NCI-H1105 treated with DMSO at 0.1 percent for 48 hours (cell line): ENCODE measurements at regions not wholly inside any gene's neighbourhood (a gene's known extent, or its start where the extent isn't known, plus 50 kb on each side); places are given as distances from the start of the nearest gene placed in this dataset.
A peak's percentile ranks its signal among the peaks of the same experiment; 100 is the strongest.
"Not testable (repeated sequence)": the region's sequence is repeated elsewhere in the genome, so short reads cannot be mapped to it uniquely, and the experiment has no call there.

ENCODE experiments used
- DNase-seq: peaks from one replicate; lab custom pipeline; 2025; lab: John Stamatoyannopoulos, UW

DNA sequence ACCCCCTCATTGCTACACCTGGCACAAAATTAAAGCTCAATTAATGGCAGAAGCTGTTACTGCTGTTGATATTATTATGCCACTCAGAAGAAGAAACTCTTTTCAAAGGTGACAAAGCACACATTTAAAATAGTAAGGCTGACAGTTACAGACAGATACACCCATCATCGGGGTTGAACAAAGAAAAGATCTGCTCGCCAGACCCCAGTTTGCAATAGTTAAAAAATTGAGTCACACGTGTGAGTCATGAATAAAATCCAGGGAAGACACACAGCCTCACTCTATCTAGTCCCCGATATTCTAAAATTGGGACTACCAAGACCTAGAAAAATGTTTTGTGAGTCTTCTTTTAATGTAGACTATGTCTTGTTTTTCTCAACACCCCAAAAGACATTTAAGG, 330.0 kb upstream of the SOX9 start:
- DNase-seq = no peak

DNA sequence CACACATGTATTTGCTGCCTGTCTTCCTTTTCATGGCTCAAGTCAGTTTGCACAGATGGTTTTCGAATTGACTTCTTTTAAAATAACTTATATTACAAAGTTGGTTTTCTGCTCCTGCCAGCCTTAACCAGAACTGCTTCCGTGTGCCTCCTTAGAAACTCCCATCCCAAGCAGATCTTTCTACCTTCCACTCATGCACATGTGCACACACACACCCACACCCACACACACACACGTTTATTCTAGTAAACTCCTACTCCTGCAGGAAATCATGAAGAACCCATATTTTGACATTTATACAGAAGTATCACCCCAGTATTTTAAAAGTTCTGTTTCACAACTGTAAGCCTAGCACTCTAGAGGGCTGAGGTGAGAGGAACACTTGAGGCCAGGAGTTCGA, 329.5 kb upstream of the SOX9 start:
- DNase-seq = no peak

DNA sequence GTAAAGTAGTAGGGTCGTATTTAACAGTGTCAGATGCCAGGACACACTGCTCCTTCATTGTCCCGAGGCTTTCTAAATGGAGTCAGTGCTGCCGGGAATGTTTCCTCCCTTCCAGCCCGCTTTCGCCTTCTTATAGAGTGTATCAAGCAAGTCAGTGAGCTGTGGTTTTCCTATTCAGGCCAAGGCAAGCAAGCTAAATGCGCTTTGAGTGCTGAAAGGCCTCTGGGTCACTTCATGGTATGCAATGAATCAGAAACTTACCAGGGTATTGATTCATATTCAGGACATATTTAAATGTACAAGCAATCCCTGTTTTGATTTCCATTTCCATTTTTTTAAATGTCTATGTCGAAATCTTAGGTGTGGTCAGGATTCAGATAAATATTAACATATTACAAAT, 327.9 kb upstream of the SOX9 start:
- DNase-seq = no peak

DNA sequence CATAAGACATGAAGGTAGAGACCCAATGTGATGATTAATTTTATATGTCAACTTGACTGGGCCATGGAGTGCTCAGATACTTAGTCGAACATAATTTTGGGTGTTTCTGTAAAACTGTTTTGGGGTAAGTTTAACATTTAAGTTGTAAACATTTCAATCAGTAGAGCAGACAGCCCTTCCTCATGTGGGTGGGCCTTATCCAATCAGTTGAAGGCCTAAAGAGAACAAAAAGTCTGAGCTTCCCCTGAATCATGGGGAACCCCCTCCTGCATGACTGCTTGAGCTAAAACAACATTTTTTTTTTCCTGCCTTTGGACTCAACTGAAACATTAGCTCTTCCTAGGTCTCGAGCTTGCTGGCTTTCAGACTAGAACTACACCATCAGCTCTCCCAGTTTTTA, 327.3 kb upstream of the SOX9 start:
- no peak for DNase-seq

DNA sequence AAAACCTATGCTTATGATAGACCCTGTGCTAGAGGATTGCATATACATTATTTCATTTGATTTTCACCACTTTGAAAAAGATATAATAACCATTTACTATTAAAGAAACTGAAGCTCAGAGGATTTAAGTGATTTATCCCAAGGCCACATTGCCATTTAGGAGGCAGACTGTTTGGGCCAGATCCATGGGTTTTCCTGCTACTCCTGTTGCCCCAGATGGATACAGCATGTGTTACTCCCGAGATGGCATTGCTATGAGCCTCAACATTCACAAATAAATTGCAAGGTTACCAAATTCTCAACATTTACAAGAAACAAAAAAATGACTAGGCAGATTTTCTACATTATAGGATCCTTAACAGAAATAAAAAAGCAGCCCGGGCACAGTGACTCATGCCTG, 322.1 kb upstream of the SOX9 start:
- DNase-seq = no peak

DNA sequence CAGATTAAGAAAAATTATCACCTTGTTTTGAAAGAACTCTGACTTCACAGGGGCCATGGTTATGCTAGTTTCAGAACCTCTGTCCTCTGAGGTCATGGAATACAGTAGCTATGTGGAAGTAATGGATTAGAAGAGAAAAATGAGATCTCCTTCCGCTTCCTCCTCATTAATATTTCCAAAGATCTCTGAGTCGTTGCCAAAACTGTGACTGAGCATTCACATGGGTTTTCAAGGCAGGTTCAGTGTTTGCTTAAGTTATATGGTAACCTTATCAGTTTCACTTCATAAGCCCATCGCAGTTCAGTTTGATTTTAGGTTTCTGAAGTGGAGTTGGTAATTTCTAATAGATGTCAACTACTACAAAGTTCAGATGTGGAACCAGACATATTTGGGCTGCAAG, 321.2 kb upstream of the SOX9 start:
- DNase-seq = no peak

DNA sequence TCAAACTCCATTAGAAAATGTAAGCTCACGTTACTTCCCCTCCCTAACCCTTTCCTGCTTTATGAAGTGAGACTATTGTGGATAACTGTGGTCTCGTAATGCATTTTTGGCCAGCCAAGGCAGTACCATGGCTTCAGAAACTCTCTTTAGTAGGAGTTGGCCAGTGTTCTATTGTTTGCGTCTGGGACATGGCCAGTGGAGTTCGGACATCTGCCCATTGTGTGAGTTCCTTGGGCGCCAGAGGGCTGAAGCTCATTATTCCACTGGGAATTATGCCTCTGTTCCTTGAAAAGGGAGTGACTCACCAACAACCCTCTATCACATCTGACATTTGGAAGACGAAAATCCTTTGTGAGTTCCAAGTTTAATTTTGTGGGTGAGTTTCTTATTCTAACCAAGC, 319.5 kb upstream of the SOX9 start:
- DNase-seq = no peak

DNA sequence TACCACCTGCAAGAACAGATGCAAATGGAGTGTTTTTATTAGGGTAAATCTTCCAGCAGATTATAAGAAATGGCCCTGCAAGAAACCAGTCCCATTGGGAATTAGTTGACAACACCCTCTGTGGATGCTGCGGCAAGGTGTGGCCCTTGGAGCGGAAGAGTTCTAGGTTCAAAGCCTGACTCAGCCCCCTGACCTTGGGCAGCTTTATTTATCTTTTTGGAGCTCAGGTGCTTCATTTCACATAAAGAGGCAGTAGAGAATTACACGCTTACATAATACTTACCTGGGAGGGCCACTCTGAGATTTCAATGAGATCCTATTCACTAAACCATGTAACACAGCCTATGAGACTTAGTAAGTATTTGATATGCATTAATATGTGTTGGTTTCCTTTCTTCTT, 318.2 kb upstream of the SOX9 start:
- DNase-seq = no peak

DNA sequence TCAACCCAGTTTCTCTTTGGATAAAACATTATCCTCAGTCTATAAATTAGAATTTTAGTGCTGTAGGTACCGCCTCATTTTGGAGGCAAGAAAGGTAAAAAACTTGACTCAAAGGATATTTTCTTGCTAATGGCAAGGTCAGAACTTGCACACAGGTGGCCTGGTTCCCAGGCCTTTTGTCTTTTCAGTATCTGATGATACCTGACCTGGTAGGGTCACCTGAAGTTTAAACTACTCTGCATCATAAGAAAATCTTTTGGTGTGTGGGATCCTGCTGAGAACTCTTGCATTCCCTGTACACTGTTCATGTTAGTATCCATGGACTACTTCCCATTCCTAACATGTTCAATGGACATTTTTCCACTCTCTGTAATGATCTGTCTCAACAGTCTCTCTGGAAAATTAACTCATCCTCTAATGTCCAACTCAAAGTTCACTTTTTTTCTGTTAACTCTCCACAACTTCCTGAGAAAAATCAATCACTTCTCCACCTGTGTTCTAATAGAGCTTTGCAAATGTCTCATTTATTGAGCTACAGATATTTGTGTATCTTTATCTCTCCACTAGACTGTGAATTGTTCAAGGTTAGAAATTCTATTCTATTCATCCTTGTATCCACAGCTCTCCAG, 317.1 kb upstream of the SOX9 start:
- no peak for DNase-seq

DNA sequence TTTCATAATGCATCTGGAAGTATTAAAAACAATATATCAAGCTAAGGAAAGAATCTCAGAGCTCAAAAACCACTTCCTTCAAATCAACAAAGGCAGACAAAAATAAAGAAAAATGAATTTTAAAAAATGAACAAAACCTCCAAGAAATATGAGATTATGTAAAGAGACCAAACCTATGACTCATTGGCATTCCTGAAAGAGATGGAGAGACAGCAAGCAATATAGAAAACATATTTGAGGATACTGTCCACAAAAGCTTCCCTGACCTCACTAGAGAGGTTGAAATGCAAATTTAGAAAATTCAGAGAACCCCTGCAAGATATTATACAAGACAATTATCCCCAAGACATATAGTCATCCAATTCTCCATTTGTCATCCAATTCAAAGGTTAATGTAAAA, 311.3 kb upstream of the SOX9 start:
- no peak for DNase-seq

DNA sequence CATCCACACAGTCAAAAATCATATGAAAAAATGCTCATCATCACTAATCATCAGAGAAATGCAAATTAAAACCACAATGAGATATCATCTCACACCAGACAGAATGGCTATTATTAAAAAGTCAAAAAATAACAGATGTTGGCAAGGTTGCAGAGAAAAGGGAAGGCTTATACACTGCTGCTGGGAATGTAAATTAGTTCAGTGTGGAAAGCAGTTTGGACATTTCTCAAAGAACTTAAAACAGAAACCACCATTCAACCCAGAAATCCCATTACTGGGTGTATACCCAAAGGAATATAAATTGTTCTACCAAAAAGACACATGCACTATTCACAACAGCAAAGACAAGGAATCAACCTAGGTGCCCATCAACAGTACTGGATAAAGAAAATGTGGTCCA, 307.0 kb upstream of the SOX9 start:
- not testable (repeated sequence) for DNase-seq

DNA sequence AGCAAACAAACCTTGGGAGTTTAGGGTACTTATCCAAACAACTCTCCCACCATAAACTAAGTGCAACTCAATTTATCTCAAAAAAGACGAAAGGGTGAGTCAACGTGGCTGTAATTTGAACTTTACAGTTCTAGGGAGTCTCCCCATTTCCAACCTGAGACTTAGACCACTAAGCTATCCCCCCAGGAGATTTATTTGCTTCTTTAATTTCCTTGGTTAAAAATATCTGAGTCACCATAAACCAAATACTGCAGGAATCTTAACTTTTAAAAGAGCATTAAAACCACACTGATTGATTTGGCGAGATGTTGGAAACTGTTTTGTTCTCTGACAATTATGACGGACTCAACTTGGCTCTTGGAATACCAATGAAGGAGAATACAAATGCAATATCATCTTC, 299.3 kb upstream of the SOX9 start:
- DNase-seq = no peak

DNA sequence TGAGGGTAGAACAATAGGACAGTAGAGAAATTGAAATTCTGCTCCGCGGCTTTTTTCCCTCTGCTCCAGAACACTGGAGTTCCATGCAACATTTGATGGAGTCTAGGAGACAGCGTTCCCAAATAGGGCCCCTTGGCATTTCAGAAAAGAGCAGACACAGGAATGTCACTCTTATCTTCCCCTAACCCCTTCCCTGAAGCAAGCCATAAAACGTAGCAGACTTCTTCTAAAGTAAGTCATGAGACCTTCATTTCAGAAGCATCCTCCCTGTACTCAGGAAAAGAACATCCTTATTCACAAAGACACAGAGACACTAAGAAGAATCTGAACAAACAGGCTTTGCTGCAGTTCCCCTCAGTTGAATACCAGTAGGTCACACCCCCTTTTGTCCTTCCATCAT, 296.1 kb upstream of the SOX9 start:
- DNase-seq = no peak

DNA sequence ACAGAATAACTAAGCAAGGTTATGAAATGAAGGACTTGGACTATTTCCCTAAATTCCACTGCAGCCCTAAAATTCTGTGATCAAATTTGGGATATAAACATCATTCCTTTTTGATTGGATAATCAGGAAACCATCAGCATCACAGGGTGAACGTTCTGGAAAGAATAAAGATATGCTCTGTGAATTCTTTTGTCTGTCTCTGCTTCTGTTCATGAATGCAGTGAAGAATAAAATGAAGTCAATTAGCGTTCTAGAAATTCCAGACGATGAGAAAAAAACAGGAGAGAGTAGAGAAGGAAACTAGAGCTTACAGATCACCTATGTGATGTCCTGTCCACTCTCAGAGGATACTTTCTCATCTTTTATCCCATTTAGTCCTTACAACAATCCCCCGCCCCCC, 295.1 kb upstream of the SOX9 start:
- DNase-seq = no peak

DNA sequence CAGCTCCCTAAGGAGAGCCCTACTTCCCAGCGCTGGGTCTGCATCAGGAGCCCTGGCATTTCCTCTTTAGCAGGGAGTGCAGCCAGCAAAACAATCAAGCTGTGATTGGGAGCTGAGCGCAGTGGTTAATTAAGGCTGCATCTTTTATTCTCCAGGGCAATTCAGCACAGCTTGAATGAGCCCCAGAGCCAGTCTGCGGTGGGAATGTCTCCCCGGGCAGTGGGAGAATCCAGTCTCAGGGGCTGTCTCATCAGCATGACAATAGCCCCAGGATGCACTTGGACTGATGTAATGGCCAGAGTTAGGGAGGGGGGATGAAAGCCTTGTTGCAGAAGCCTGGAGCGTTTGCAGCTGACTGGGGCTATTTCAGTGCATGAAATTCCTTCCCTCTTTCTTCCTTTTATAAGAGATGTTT, 292.6 kb upstream of the SOX9 start:
- DNase-seq = peak; percentile 91

DNA sequence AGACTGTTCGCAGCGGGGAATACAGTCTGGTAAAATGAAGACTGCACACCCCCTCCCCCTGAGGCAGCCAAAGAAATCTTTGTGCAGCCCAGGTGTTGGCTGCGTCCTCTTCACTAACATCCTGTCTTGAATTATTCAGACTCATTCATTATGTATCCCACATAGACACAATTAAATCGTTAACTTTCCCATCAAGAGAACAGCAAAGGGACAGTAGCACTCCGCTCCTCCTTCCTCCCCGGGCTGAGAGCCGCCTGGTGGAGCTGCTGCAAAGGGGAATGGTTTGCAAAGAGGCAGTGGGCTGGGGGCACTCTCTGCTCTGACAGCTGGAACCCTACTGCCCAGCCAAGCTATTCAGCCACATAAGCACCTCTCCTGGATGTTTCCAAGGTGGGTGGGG, 290.0 kb upstream of the SOX9 start:
- no peak for DNase-seq

DNA sequence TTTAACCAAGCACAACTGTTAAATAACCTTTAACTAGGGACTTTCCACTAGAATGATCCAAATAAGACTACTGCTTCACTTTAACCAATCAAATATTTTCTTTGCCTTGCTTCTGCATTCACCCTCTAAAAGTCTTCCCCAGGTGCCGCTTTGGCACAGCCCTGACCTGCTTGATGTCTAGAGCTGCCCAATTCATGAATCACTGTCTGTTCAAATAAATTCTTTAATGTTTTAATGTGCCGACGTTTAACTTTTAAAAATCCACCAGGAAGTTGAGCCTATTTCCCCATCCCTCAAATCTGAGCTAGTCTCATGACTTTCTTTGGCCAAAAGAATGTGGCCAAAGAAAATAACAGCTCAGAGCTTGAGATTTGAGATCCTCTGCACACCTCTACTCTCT, 277.8 kb upstream of the SOX9 start:
- DNase-seq = no peak

DNA sequence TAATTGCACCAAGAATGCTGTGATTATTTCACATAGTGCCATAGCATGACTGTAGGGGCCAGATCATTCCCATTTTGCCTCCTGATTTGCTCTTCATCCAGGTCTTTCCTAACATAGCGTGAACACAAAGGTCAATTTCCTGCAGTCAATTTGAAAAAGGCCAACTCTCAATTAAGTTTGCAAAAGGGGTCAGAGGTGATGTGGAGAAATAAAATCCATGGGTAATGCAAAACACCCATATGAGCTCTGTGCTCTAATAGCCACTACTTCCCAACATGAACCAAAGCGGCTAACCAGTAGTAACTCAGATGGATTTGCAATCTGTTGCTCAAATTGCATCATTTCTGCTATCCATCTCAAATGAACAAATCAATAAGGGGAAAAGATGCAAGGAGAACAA, 275.5 kb upstream of the SOX9 start:
- DNase-seq = no peak

DNA sequence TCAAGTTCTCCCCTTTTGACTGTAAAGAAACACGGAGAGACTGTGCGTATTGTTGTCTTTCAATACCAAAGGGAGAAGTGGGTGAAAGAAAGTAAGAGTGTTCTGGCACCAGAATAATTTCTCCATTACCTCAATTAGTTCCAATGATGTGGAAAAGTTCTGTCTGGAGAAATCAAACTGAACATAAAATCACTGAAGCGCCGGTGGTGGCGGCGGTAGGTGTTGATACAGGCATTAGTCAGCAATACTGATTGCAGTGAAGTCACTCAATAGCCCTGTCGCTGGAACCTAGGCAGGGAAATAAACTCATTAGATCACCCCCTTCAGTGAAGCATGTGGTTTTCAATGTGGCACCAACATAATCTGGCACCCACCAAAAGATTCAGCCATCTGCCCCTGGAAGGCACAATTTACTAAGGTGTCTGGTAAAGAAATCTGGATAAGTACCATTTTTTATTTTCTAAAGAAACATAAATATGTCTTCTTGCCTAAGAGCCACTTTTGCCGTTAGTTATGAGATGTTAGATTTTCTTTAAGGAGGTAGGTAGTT, 274.2 kb upstream of the SOX9 start:
- peak; percentile 69 for DNase-seq

DNA sequence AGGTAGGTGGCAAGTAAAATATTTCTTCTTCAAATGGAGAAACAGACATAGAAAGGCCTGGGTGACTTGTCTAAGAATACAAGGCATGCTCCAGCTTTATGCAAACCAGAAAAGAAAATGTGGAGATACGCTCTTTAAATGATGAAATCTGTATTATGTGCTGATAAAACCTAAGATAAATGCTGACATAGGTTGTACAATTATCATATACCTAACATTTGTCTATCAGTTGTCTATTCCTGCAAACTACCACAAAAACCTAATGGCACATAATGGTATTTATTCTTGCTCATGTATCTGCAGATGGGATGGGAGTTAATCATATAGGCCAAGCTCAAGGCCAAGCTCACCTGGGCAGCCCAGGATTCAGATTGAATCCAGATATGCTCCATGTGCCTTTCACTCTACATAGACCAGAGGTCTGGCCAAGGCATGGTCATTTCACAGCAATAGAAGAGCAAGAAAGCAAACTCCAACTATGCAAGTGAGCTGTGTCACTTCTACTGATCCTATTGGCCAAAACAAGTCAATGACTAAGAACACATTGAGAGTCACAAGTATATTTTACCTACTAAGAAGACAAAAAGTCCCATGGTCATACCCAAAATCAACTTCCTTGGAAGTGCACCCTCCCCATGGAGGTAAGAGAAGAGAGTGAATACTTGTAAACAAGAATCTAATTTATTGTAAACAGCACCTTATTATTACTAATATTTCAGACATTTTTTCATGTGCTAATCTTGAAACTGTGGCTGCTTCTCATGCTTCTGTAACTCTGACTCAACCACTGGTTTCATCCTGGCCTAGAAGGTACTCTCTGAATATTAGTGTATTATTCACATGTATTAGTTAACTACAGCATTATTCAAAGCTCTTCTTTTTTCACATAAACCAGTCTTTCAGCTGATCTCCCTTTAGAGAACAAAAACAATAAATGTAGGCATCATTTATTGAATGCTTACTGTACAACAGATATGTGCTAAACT, 270.7 kb upstream of the SOX9 start:
- no peak for DNase-seq

DNA sequence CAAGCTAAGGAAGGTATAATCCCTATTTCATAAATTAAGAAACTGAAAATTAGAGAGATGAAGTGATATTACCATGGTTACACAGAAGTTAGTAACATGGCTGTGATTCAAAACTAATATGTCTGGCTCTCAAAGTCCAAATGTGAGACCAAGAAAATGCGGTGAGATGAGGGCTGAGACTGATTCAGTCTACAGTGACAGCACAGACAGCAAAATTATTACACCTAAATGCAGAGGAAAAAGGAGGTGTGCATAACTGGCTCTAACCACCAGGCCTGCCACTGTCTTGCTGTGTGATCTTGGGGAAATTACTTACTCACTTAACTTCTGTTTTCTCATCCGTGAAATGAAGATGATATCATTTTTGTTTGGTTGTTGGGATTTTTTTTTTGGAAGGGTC, 270.0 kb upstream of the SOX9 start:
- no peak for DNase-seq

DNA sequence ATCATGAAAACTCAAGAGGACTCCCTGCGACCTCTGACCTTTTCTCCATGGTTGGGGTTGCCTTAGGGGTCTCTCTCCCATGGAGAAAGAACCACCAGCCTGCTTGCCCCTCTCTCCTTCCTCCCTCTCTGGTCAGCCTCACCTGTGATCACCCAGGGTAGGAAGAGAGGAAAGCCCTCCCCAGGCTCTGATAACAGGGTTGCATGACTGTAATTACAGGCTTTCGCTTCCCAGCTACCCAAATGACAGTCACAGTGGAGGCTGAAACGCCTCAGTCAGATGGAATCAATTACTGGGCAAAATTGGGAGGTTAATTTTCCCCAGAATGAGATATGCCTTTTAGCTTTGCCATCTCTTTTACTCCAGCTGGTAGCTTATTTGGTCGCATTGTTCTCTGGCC, 265.8 kb upstream of the SOX9 start:
- DNase-seq = peak; percentile 6

DNA sequence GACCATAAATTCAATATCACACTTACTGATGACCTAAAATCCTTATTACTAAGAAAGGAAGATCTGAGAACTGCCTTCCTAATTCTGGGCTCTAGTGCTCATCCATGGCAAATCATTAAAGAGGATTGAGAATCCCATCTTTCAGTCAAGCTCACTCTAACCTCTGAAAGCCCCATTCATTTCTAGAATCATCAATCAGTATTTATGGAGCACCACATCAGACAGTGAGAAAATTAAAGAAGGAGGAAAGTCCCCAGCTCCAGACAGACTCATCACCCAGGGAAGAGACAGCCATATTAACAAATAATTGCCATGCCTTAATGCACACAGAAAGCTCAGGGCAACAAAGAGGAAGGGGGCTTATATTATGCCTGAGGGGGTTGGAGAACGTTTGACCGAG, 256.1 kb upstream of the SOX9 start:
- no peak for DNase-seq
